SU-DHL-6 (cell line): ENCODE measurements at regions not wholly inside any gene's neighbourhood (a gene's known extent, or its start where the extent isn't known, plus 50 kb on each side); places are given as distances from the start of the nearest gene placed in this dataset.

ENCODE experiments used
- EZH2phosphoT487 ChIP-seq: fragments of 200-600 bp; sonication (generic), shearing (Covaris generic); conservative IDR thresholded peaks from 2 replicates; pipeline ENCODE4 v1.6.1; 2018; ENCODE audit warnings: mild to moderate bottlenecking, antibody characterized with exemption, low read length, moderate library complexity, mixed read lengths
- TF ChIP-seq, protein P1 (sequence below): fragments of 200-600 bp; sonication (generic); IDR thresholded peaks from one replicate; pipeline ENCODE4 v1.5.1; 2017; ENCODE audit warnings: antibody characterized with exemption, mild to moderate bottlenecking, low read length, moderate library complexity; ENCODE audit not compliant: insufficient read depth, poor library complexity, severe bottlenecking

DNA sequence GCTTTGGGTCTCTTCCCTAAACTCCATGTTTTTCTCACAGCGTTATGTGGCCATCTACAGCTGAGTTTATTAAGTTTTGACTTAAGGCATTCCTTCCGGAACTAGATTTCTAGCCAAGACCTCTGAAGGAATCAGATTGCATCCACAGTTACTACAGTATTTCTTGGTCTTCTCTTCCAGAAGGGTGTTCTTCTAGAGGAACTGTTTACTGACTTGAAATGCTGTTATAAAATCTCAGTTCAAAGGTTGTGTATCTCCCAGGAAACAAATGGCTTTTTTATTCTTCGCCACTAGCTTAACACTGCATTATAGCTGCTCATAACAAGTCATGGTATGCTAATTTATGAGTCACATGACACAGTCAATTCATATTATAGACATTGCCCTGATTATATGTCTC, 55.3 kb upstream of the RAD23B start:
- TF ChIP-seq, protein P1, sequence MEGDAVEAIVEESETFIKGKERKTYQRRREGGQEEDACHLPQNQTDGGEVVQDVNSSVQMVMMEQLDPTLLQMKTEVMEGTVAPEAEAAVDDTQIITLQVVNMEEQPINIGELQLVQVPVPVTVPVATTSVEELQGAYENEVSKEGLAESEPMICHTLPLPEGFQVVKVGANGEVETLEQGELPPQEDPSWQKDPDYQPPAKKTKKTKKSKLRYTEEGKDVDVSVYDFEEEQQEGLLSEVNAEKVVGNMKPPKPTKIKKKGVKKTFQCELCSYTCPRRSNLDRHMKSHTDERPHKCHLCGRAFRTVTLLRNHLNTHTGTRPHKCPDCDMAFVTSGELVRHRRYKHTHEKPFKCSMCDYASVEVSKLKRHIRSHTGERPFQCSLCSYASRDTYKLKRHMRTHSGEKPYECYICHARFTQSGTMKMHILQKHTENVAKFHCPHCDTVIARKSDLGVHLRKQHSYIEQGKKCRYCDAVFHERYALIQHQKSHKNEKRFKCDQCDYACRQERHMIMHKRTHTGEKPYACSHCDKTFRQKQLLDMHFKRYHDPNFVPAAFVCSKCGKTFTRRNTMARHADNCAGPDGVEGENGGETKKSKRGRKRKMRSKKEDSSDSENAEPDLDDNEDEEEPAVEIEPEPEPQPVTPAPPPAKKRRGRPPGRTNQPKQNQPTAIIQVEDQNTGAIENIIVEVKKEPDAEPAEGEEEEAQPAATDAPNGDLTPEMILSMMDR, result no peak
- TF ChIP-seq EZH2phosphoT487, result no peak
